ENCODE measurements at regions not wholly inside any gene's neighbourhood (a gene's known extent, or its start where the extent isn't known, plus 50 kb on each side); places are given as distances from the start of the nearest gene placed in this dataset.

GRCh38 chr4:10364194-10364593 is 93.0 kb downstream of the ZNF518B start:
- intact Hi-C loops (cut with DNase I; ENCODE audit: low total_unique reads): no loop called here
- H3K4me1 ChIP-seq: no peaks in the 10 kb centered on the region
- no peaks in the 10 kb centered on the region for H3K36me3 ChIP-seq (ENCODE audit: low read depth, missing control alignments)
- no peaks in the 10 kb centered on the region for H3K27me3 ChIP-seq
- no peaks in the 10 kb centered on the region for H3K9me3 ChIP-seq
- H3K4me3 ChIP-seq: no peak overlapping the region
- DNase-seq: no peak
- whole genome bisulfite sequencing, 2 donors: 79 to 85% methylated on average over 2 of the region's 2 CpGs
- H3K27ac ChIP-seq: no peak overlapping the region
- TF ChIP-seq, protein P1, sequence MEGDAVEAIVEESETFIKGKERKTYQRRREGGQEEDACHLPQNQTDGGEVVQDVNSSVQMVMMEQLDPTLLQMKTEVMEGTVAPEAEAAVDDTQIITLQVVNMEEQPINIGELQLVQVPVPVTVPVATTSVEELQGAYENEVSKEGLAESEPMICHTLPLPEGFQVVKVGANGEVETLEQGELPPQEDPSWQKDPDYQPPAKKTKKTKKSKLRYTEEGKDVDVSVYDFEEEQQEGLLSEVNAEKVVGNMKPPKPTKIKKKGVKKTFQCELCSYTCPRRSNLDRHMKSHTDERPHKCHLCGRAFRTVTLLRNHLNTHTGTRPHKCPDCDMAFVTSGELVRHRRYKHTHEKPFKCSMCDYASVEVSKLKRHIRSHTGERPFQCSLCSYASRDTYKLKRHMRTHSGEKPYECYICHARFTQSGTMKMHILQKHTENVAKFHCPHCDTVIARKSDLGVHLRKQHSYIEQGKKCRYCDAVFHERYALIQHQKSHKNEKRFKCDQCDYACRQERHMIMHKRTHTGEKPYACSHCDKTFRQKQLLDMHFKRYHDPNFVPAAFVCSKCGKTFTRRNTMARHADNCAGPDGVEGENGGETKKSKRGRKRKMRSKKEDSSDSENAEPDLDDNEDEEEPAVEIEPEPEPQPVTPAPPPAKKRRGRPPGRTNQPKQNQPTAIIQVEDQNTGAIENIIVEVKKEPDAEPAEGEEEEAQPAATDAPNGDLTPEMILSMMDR (IDR thresholded peaks at IDR 0.05): no peak
- TF ChIP-seq POLR2A (IDR thresholded peaks at IDR 0.05): no peak

- H3K27ac ChIP-seq: no peak overlapping the region
- no peaks in the 10 kb centered on the region for H3K4me1 ChIP-seq
- no peaks in the 10 kb centered on the region for H3K27me3 ChIP-seq
- TF ChIP-seq, protein P1 (IDR thresholded peaks at IDR 0.05): no peak
- TF ChIP-seq POLR2A (IDR thresholded peaks at IDR 0.05): no peak
- H3K4me3 ChIP-seq: no peak overlapping the region
- intact Hi-C loops (cut with DNase I; ENCODE audit: low total_unique reads): no loop called here
- no peaks in the 10 kb centered on the region for H3K36me3 ChIP-seq (ENCODE audit: low read depth, missing control alignments)
- H3K9me3 ChIP-seq: no peaks in the 10 kb centered on the region
- DNase-seq: no peak
Measured at GRCh38 chr4:10354746-10355145, 102.5 kb downstream of the ZNF518B start.

- Histone ChIP-seq H3K27ac (no peak overlapping the region), H3K9me3 (no peaks in the 10 kb centered on the region), H3K4me3 (no peak overlapping the region), H3K4me1 (no peaks in the 10 kb centered on the region), H3K27me3 (no peaks in the 10 kb centered on the region), H3K36me3 (ENCODE audit: low read depth, missing control alignments) (no peaks in the 10 kb centered on the region)
- WGBS, 2 donors: 67 to 84% methylated on average over 2 of the region's 2 CpGs
- no peak for DNase-seq
- TF ChIP-seq, protein P1 (IDR thresholded peaks at IDR 0.05): no peak
- intact Hi-C loops (cut with DNase I; ENCODE audit: low total_unique reads): no loop called here
Measured at GRCh38 chr4:10354225-10354624, 103.0 kb downstream of the ZNF518B start.

GRCh38 chr4:10353110-10353509 is 104.1 kb downstream of the ZNF518B start:
- TF ChIP-seq, protein P1 (IDR thresholded peaks at IDR 0.05): no peak
- TF ChIP-seq POLR2A (IDR thresholded peaks at IDR 0.05): no peak
- no peaks in the 10 kb centered on the region for H3K36me3 ChIP-seq (ENCODE audit: low read depth, missing control alignments)
- intact Hi-C loops (cut with DNase I; ENCODE audit: low total_unique reads): no loop called here
- DNase-seq: no peak
- no peak overlapping the region for H3K4me3 ChIP-seq
- no peaks in the 10 kb centered on the region for H3K27me3 ChIP-seq
- H3K27ac ChIP-seq: no peak overlapping the region
- H3K9me3 ChIP-seq: no peaks in the 10 kb centered on the region
- no peaks in the 10 kb centered on the region for H3K4me1 ChIP-seq

GRCh38 chr4:10348241-10348640 is 109.0 kb downstream of the ZNF518B start:
- intact Hi-C loops (cut with DNase I; ENCODE audit: low total_unique reads): no loop called here
- H3K9me3 ChIP-seq: no peaks in the 10 kb centered on the region
- H3K4me3 ChIP-seq: no peak overlapping the region
- H3K27ac ChIP-seq: no peak overlapping the region
- DNase-seq: no peak
- H3K4me1 ChIP-seq: no peaks in the 10 kb centered on the region
- no peaks in the 10 kb centered on the region for H3K27me3 ChIP-seq
- H3K36me3 ChIP-seq (ENCODE audit: low read depth, missing control alignments): no peaks in the 10 kb centered on the region
- TF ChIP-seq POLR2A (IDR thresholded peaks at IDR 0.05): no peak
- TF ChIP-seq, protein P1 (IDR thresholded peaks at IDR 0.05): no peak

Measured in testis (tissue), 2 donors.